ENCODE measurements at regions not wholly inside any gene's neighbourhood (a gene's known extent, or its start where the extent isn't known, plus 50 kb on each side); places are given as distances from the start of the nearest gene placed in this dataset.
A peak's percentile ranks its signal among the peaks of the same experiment; 100 is the strongest.

DNA sequence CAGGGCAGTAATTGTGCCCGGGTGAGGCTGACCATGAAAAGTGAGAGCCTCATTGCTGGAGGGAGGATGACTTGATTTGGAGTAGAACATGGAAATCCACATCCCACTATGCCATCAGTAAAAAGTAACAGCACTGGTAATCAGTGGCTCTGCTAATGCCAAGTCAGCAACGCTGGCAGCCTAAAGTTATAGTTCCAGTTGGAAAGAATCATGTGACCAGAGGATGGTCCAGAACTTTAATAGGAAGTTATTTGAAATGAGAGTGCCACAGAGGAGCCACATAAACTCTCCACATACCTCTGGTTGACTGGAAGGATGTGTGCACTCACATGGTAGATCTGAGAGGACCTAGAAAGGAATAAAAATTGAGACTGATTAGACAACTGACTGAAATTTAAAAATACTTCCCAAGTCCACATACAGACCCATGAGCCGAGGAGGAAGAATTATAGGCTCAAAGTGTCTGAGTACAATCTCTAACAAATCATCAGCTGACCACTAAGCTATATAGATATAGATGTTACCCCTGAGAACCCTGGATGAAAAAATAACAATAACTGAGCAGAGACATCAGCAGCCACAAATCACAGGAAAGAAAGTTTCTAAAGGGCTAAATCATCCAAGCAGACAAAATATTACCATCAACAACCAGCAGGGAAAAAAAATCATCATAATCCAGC is 346.8 kb downstream of the STK39 start:
- H3K4me3 Mint-ChIP-seq: no peak overlapping the region
- H3K4me1 Mint-ChIP-seq: no peaks in the 10 kb centered on the region
- H3K36me3 Mint-ChIP-seq: no peaks in the 10 kb centered on the region
- H3K9me3 Mint-ChIP-seq: no peaks in the 10 kb centered on the region
- ATAC-seq: no peak
- peaks cover 19% of the 10 kb centered on the region for H3K27me3 Mint-ChIP-seq
- no peak overlapping the region for H3K27ac Mint-ChIP-seq

DNA sequence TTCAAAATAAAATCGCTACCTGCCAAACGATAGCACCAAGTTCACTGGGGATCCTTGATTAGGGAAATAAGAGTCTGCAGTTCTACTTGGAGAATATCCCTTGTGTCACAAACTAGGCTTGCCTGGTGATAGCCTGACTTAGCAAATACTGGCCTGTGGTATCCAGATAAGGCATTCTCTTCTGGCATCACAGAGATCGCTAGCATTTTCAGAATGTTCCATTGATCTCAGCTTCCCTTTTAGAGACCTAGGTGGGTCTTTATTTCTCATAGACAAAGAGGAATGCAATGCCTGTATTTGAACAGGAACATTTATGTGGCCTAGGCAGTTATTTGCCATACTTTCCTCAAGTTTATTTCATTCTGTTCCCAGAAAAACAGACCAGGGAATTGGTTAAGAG is 349.1 kb downstream of the STK39 start:
- no peaks in the 10 kb centered on the region for H3K9me3 Mint-ChIP-seq
- H3K27me3 Mint-ChIP-seq: peaks cover 15% of the 10 kb centered on the region
- ATAC-seq: no peak
- no peaks in the 10 kb centered on the region for H3K4me1 Mint-ChIP-seq
- H3K4me3 Mint-ChIP-seq: no peak overlapping the region
- H3K27ac Mint-ChIP-seq: no peak overlapping the region
- H3K36me3 Mint-ChIP-seq: no peaks in the 10 kb centered on the region

DNA sequence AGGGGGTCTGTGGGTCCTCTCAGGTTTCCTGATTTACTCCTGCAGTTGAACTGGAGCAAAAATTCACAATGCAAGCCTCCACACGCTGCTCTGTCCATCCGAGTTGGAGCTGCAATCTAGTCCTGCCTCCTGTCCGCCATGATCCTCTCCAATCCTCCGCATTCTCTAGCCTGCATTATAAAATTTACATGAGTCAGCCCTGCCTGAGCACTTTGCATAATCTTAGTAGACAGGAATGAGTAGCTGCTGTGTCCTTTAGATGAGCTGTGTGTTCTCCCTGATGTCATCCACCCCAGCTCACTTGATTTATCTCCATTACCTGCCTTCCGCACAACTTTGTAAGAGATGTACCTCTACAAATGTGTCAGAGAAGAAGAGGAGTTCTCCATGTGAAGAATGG is 355.6 kb downstream of the STK39 start:
- H3K36me3 Mint-ChIP-seq: no peaks in the 10 kb centered on the region
- ATAC-seq: no peak
- no peak overlapping the region for H3K27ac Mint-ChIP-seq
- H3K4me3 Mint-ChIP-seq: no peak overlapping the region
- H3K4me1 Mint-ChIP-seq: no peaks in the 10 kb centered on the region
- H3K27me3 Mint-ChIP-seq: peaks cover 40% of the 10 kb centered on the region
- peaks cover 19% of the 10 kb centered on the region for H3K9me3 Mint-ChIP-seq

GRCh38 chr2:167890739-167891138 is 356.7 kb downstream of the STK39 start:
- Mint-ChIP-seq H3K36me3 (no peaks in the 10 kb centered on the region), H3K4me3 (no peak overlapping the region), H3K9me3 (peaks cover 19% of the 10 kb centered on the region), H3K27me3 (peaks cover 40% of the 10 kb centered on the region), H3K4me1 (no peaks in the 10 kb centered on the region), H3K27ac (no peak overlapping the region)
- no peak for ATAC-seq

GRCh38 chr2:167880415-167880814 is 367.0 kb downstream of the STK39 start:
- no peaks in the 10 kb centered on the region for H3K36me3 Mint-ChIP-seq
- no peaks in the 10 kb centered on the region for H3K9me3 Mint-ChIP-seq
- no peak for ATAC-seq
- H3K4me3 Mint-ChIP-seq: no peak overlapping the region
- H3K27me3 Mint-ChIP-seq: no peaks in the 10 kb centered on the region
- no peaks in the 10 kb centered on the region for H3K4me1 Mint-ChIP-seq
- no peak overlapping the region for H3K27ac Mint-ChIP-seq

DNA sequence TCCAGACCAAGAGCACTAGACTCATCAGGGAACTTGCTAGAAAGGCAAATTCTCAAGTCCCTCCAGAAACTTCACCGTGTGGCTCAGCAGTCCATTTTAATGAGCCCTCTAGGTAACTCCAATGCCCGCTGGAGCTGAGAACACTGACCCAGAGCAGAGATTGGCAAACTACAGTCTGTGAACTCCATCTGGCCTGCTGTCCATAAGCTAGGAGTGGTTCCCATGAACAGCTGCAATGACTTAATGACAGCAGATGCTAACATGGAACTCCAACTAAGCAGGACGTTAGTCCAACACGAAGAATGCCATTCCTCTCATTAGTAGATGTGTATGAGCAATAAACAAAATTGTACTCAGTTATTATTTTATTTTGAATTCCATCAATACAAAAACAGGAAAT is 371.9 kb downstream of the STK39 start:
- no peak for ATAC-seq
- peaks cover 2% of the 10 kb centered on the region for H3K9me3 Mint-ChIP-seq
- no peak overlapping the region for H3K4me3 Mint-ChIP-seq
- H3K27ac Mint-ChIP-seq: no peak overlapping the region
- no peaks in the 10 kb centered on the region for H3K27me3 Mint-ChIP-seq
- H3K4me1 Mint-ChIP-seq: no peaks in the 10 kb centered on the region
- no peaks in the 10 kb centered on the region for H3K36me3 Mint-ChIP-seq

DNA sequence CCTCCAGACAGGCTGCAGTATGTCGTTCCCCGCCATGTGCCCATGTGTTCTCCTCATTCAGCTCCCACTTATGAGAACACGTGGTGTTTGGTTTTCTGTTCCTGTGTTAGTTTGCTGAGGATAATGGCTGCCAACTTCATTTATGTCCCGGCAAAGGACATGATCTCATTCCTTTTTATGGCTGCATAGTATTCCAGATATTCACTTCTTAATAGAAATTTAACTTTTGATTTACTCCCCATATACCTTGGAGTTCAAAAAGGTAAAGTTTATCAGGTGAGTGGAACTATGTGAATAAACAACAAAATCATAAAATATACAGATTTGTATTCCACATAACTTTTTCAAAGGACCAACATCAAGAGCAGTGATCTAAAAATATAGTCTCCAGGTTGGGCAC is 372.6 kb downstream of the STK39 start:
- Mint-ChIP-seq H3K9me3 (peaks cover 2% of the 10 kb centered on the region), H3K4me3 (no peak overlapping the region), H3K36me3 (no peaks in the 10 kb centered on the region), H3K4me1 (no peaks in the 10 kb centered on the region), H3K27ac (no peak overlapping the region), H3K27me3 (no peaks in the 10 kb centered on the region)
- no peak for ATAC-seq

DNA sequence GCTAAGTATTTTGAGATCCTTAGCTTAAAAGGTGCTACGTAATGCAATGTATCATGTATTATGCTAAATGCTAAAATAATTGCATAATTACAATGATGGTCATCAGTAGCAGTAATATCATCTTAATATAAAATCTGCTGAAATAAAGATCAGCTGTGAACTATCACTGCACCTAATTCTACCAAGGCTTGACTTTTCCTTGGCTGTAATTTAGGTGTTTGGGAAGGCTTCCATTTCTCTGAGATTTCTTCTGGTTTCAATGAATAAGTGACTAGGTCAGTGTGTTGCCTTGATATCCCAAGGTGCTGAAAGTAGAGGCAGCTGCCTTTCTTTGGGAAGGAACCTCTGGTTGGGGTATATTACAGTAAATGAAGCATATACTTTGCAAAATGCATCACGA is 376.1 kb downstream of the STK39 start:
- peaks cover 2% of the 10 kb centered on the region for H3K9me3 Mint-ChIP-seq
- H3K4me3 Mint-ChIP-seq: no peak overlapping the region
- no peaks in the 10 kb centered on the region for H3K36me3 Mint-ChIP-seq
- H3K27ac Mint-ChIP-seq: no peak overlapping the region
- H3K4me1 Mint-ChIP-seq: no peaks in the 10 kb centered on the region
- no peak for ATAC-seq
- H3K27me3 Mint-ChIP-seq: no peaks in the 10 kb centered on the region

GRCh38 chr2:167869200-167869599 is 378.2 kb downstream of the STK39 start:
- Mint-ChIP-seq H3K36me3 (no peaks in the 10 kb centered on the region), H3K27me3 (no peaks in the 10 kb centered on the region)

DNA sequence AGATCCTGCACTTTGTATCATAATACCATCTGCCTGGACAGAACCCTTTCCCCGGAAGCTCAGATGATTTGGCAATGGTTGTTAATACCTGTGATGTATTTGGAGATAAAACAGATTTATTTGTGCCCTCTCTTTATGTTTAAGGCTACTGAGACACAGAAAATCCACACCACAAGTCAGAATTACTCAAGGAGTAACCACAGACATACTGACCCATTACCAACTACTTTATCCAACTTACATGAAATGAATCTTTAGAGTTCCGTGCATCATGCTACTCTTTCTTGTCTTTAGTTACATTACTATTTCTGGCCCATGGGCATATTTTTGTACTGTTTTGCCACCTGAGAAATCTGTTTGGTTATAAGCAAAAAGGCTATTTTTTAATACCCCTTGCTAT is 384.0 kb downstream of the STK39 start:
- H3K4me3 Mint-ChIP-seq: no peak overlapping the region
- H3K9me3 Mint-ChIP-seq: no peaks in the 10 kb centered on the region
- no peaks in the 10 kb centered on the region for H3K27me3 Mint-ChIP-seq
- no peak for ATAC-seq
- no peak overlapping the region for H3K27ac Mint-ChIP-seq
- peaks cover 6% of the 10 kb centered on the region for H3K4me1 Mint-ChIP-seq
- no peaks in the 10 kb centered on the region for H3K36me3 Mint-ChIP-seq

More at GRCh38 chr2:167869200-167869599, 378.2 kb downstream of the STK39 start:
- H3K4me3 Mint-ChIP-seq: no peak overlapping the region
- no peaks in the 10 kb centered on the region for H3K9me3 Mint-ChIP-seq
- no peak overlapping the region for H3K27ac Mint-ChIP-seq
- no peaks in the 10 kb centered on the region for H3K4me1 Mint-ChIP-seq
- ATAC-seq: no peak

- H3K4me3 Mint-ChIP-seq: no peak overlapping the region
- no peak overlapping the region for H3K27ac Mint-ChIP-seq
- ATAC-seq: peak; percentile 45
These were observed 384.6 kb downstream of the STK39 start for GRCh38 chr2:167862782-167863181.

GRCh38 chr2:167862296-167862695 is 385.1 kb downstream of the STK39 start:
- no peak overlapping the region for H3K4me3 Mint-ChIP-seq
- peaks cover 6% of the 10 kb centered on the region for H3K4me1 Mint-ChIP-seq

More at GRCh38 chr2:167862782-167863181, 384.6 kb downstream of the STK39 start:
- Mint-ChIP-seq H3K27me3 (no peaks in the 10 kb centered on the region), H3K4me1 (peaks cover 6% of the 10 kb centered on the region), H3K36me3 (no peaks in the 10 kb centered on the region), H3K9me3 (no peaks in the 10 kb centered on the region)

DNA sequence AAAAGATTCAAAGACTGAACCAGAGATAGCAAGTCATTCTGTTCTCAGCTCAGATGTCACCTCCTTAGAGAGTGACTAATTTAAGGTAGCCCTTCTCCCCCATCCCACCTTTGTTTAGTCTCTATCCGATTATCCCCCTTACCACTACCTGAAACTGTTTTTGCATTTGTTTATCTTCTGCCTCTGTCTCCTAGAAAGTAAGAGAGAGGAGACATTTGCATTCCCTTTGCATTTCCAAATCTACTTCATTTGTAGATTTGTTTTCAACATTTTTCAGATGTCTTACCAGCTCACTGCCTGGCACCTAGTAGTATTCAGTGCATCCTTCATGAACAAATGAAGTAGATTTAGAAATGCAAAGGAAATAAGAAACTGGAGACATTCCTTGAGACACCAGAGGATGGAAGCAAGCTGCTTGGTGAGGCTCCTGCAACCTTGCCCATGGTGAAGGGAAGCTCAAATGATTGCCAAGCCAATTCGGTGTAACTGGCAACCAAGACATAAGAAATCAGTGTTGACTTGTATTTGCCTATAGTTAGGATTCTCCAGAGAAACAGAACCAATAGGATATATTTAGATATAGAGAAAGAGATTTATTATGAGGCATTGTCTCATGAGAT is 385.7 kb downstream of the STK39 start:
- Mint-ChIP-seq H3K27me3 (no peaks in the 10 kb centered on the region), H3K27ac (no peak overlapping the region), H3K9me3 (no peaks in the 10 kb centered on the region), H3K4me3 (no peak overlapping the region), H3K4me1 (peaks cover 6% of the 10 kb centered on the region), H3K36me3 (no peaks in the 10 kb centered on the region)
- ATAC-seq: no peak

More at GRCh38 chr2:167862296-167862695, 385.1 kb downstream of the STK39 start:
- no peak overlapping the region for H3K27ac Mint-ChIP-seq
- no peaks in the 10 kb centered on the region for H3K27me3 Mint-ChIP-seq
- no peaks in the 10 kb centered on the region for H3K9me3 Mint-ChIP-seq
- no peak for ATAC-seq
- H3K36me3 Mint-ChIP-seq: no peaks in the 10 kb centered on the region

- no peaks in the 10 kb centered on the region for H3K9me3 Mint-ChIP-seq
- no peak overlapping the region for H3K4me3 Mint-ChIP-seq
- H3K27me3 Mint-ChIP-seq: no peaks in the 10 kb centered on the region
- no peaks in the 10 kb centered on the region for H3K36me3 Mint-ChIP-seq
- peaks cover 6% of the 10 kb centered on the region for H3K4me1 Mint-ChIP-seq
- ATAC-seq: no peak
- H3K27ac Mint-ChIP-seq: no peak overlapping the region
These were observed 387.3 kb downstream of the STK39 start for GRCh38 chr2:167860082-167860481.

DNA sequence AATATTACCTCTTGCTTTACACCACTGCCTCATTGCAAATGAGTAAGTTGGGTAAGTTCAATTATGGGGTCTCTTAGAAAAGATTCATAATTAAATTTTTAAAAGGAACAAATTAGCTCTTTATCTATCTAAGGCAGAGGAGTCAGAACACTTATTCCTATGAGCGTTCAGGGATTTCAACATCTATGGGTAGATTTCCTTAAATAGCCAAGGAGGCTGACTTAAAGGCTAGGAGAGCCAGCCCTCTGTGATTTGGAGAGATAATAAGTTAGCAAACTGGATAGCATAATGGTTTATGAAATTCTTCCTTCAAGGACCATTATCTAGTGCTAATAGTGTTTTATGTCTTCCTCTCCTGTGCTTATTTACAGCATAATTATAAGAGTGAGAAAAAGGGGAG is 387.7 kb downstream of the STK39 start:
- no peak for ATAC-seq
- Mint-ChIP-seq H3K27me3 (no peaks in the 10 kb centered on the region), H3K36me3 (no peaks in the 10 kb centered on the region), H3K4me1 (peaks cover 6% of the 10 kb centered on the region), H3K9me3 (no peaks in the 10 kb centered on the region), H3K4me3 (no peak overlapping the region), H3K27ac (no peak overlapping the region)

GRCh38 chr2:167858086-167858485 is 389.3 kb downstream of the STK39 start:
- H3K27ac Mint-ChIP-seq: no peak overlapping the region
- ATAC-seq: no peak
- no peaks in the 10 kb centered on the region for H3K36me3 Mint-ChIP-seq
- no peak overlapping the region for H3K4me3 Mint-ChIP-seq
- H3K27me3 Mint-ChIP-seq: no peaks in the 10 kb centered on the region
- peaks cover 1% of the 10 kb centered on the region for H3K4me1 Mint-ChIP-seq
- no peaks in the 10 kb centered on the region for H3K9me3 Mint-ChIP-seq
